ENCODE measurements at regions not wholly inside any gene's neighbourhood (a gene's known extent, or its start where the extent isn't known, plus 50 kb on each side); places are given as distances from the start of the nearest gene placed in this dataset.

DNA sequence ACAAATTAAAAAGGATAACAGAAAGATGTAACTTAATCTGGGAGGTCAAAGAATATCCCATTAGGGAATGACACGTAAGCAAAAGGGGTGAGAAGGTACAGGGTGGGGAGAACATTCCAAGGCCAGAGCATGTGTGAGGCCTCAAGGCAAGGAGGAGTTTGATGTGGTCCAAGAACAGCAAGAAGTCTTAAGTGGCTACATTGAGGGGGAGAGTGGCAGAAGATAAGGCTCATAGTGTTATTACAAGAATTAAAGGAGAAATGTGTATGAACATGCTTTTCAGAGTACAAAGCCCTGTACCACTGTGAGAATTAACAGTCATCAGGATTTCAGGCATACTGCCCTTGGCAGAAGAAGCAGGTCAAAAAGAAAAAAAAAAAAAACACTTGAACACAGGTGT is 174.4 kb upstream of the ERBB4 start:
- no peak for TF ChIP-seq CTCF (IDR thresholded peaks at IDR 0.05)
- no peak for TF ChIP-seq POLR2A (IDR thresholded peaks at IDR 0.05)

All from Peyer's patch (tissue), 4 donors.